ENCODE measurements at regions not wholly inside any gene's neighbourhood (a gene's known extent, or its start where the extent isn't known, plus 50 kb on each side); places are given as distances from the start of the nearest gene placed in this dataset.

- Histone ChIP-seq H3K79me2 (ENCODE audit: insufficient read depth, low read length) (no peaks in the 10 kb centered on the region), H2AFZ (ENCODE audit: low read depth, low read length, severe bottlenecking) (no peak overlapping the region), H3K27ac (ENCODE audit: low read depth, low read length) (no peak overlapping the region), H3K9ac (ENCODE audit: low read length) (no peak overlapping the region), H3K4me3 (ENCODE audit: insufficient read depth, low read length, poor library complexity, severe bottlenecking) (no peak overlapping the region), H3K9me2 (replicated peaks; ENCODE audit: insufficient read depth, low read length) (no peaks in the 10 kb centered on the region), H3K27me3 (ENCODE audit: low read length) (no peaks in the 10 kb centered on the region), H3K4me2 (ENCODE audit: low read depth, low read length, poor library complexity, severe bottlenecking) (no peak overlapping the region), H3K36me3 (ENCODE audit: low read length) (no peaks in the 10 kb centered on the region), H3K9me3 (ENCODE audit: insufficient read depth, low read length) (no peaks in the 10 kb centered on the region), H4K20me1 (ENCODE audit: low read depth, low read length) (no peaks in the 10 kb centered on the region), H3F3A (ENCODE audit: insufficient read depth) (no peaks in the 10 kb centered on the region)
- TF ChIP-seq EZH2phosphoT487 (conservative IDR thresholded peaks at IDR 0.05; ENCODE audit: low read length) (no peak), CTCF (IDR thresholded peaks at IDR 0.05; ENCODE audit: insufficient read depth, low read length, poor library complexity, severe bottlenecking) (no peak)
Measured at GRCh38 chr15:39171944-39172368, 408.9 kb upstream of the THBS1 start.

- no peak overlapping the region for H3K4me2 ChIP-seq (ENCODE audit: low read depth, low read length, poor library complexity, severe bottlenecking)
- H3K9me2 ChIP-seq (replicated peaks; ENCODE audit: insufficient read depth, low read length) = no peaks in the 10 kb centered on the region
- H4K20me1 ChIP-seq (ENCODE audit: low read depth, low read length) = no peaks in the 10 kb centered on the region
- no peak overlapping the region for H3K9ac ChIP-seq (ENCODE audit: low read length)
- H2AFZ ChIP-seq (ENCODE audit: low read depth, low read length, severe bottlenecking) = no peak overlapping the region
- TF ChIP-seq CTCF (IDR thresholded peaks at IDR 0.05; ENCODE audit: insufficient read depth, low read length, poor library complexity, severe bottlenecking) (no peak), EZH2phosphoT487 (conservative IDR thresholded peaks at IDR 0.05; ENCODE audit: low read length) (no peak)
- no peaks in the 10 kb centered on the region for H3K79me2 ChIP-seq (ENCODE audit: insufficient read depth, low read length)
- H3K27ac ChIP-seq (ENCODE audit: low read depth, low read length) = no peak overlapping the region
- no peak overlapping the region for H3K4me3 ChIP-seq (ENCODE audit: insufficient read depth, low read length, poor library complexity, severe bottlenecking)
- H3K36me3 ChIP-seq (ENCODE audit: low read length) = no peaks in the 10 kb centered on the region
- no peaks in the 10 kb centered on the region for H3K27me3 ChIP-seq (ENCODE audit: low read length)
- no peaks in the 10 kb centered on the region for H3K9me3 ChIP-seq (ENCODE audit: insufficient read depth, low read length)
- H3F3A ChIP-seq (ENCODE audit: insufficient read depth) = no peaks in the 10 kb centered on the region
Measured at GRCh38 chr15:39172380-39173281, 408.2 kb upstream of the THBS1 start.

- H3K79me2 ChIP-seq (ENCODE audit: insufficient read depth, low read length) = no peaks in the 10 kb centered on the region
- H3K36me3 ChIP-seq (ENCODE audit: low read length) = no peaks in the 10 kb centered on the region
- no peaks in the 10 kb centered on the region for H3K27me3 ChIP-seq (ENCODE audit: low read length)
- H3K9me2 ChIP-seq (replicated peaks; ENCODE audit: insufficient read depth, low read length) = no peaks in the 10 kb centered on the region
- H3K9me3 ChIP-seq (ENCODE audit: insufficient read depth, low read length) = no peaks in the 10 kb centered on the region
- H3F3A ChIP-seq (ENCODE audit: insufficient read depth) = no peaks in the 10 kb centered on the region
- H3K4me3 ChIP-seq (ENCODE audit: insufficient read depth, low read length, poor library complexity, severe bottlenecking) = no peak overlapping the region
- H2AFZ ChIP-seq (ENCODE audit: low read depth, low read length, severe bottlenecking) = no peak overlapping the region
- H3K27ac ChIP-seq (ENCODE audit: low read depth, low read length) = no peak overlapping the region
- TF ChIP-seq CTCF (IDR thresholded peaks at IDR 0.05; ENCODE audit: insufficient read depth, low read length, poor library complexity, severe bottlenecking) (no peak), EZH2phosphoT487 (conservative IDR thresholded peaks at IDR 0.05; ENCODE audit: low read length) (no peak)
- no peaks in the 10 kb centered on the region for H4K20me1 ChIP-seq (ENCODE audit: low read depth, low read length)
- H3K9ac ChIP-seq (ENCODE audit: low read length) = no peak overlapping the region
- H3K4me2 ChIP-seq (ENCODE audit: low read depth, low read length, poor library complexity, severe bottlenecking) = no peak overlapping the region
Measured at GRCh38 chr15:39173426-39173825, 407.5 kb upstream of the THBS1 start.

Data from SU-DHL-6 (cell line).